ENCODE measurements at regions not wholly inside any gene's neighbourhood (a gene's known extent, or its start where the extent isn't known, plus 50 kb on each side); places are given as distances from the start of the nearest gene placed in this dataset.

DNA sequence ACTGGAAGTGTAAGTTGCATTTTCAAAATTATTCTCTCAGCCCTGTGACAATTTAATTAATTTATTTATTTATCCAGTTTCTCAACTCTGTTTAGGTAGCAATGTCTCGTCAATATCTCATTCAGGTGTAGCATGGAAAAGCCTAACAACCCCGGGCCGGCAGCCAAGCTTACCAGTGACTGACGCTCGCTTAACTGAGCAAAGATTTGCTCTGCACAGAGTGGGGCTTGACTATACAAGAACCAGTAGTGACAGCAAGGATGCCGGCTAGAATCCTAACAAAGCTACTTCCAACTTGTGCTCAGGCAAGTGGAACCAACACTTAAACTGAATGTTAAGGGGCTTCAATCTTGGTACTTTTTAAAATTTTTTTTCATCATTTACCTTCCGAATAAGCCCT lies 80.9 kb upstream of the ESRRG start:
- BruUV-seq (replicated peaks), result no TSS peak
- DNase-seq (ENCODE audit: extremely low read depth in 1 of 4, low spot score in 3 of 4), result no peak
- POLR2A ChIA-PET, result no interaction called here

More for the DNA sequence above, 80.9 kb upstream of the ESRRG start:
- Histone ChIP-seq H4K20me1 (replicated peaks; ENCODE audit: control insufficient read depth, insufficient read depth, low read length) (no peaks in the 10 kb centered on the region), H3K27ac (ENCODE audit: extremely low read depth, low read depth, low read length) (no peak overlapping the region), H3K36me3 (ENCODE audit: control insufficient read depth, insufficient read depth, low read length) (no peaks in the 10 kb centered on the region), H3K27me3 (ENCODE audit: control insufficient read depth in 2 of 2, insufficient read depth in 2 of 2, low read length in 2 of 2) (no peaks in the 10 kb centered on the region), H3K79me2 (ENCODE audit: control insufficient read depth, insufficient read depth, low read length) (no peaks in the 10 kb centered on the region), H2AFZ (ENCODE audit: low read depth, low read length) (no peak overlapping the region), H3K9me3 (replicated peaks; ENCODE audit: control insufficient read depth, insufficient read depth, low read depth, low read length) (no peaks in the 10 kb centered on the region; the same call in 1 of the 2 replicates), H3K4me3 (no peak overlapping the region), H3K4me2 (ENCODE audit: insufficient read depth, low read length) (no peak overlapping the region), H3K9ac (ENCODE audit: insufficient read depth in 1 of 2, low read depth in 2 of 2, low read length in 2 of 2) (no peak overlapping the region), H3K9me1 (ENCODE audit: control insufficient read depth, insufficient read depth, low read length) (no peaks in the 10 kb centered on the region), H3K4me1 (replicated peaks in 1 of 2; ENCODE audit: control insufficient read depth in 2 of 2, insufficient read depth in 2 of 2, low read length in 2 of 2) (no peaks in the 10 kb centered on the region)
- ATAC-seq (no peak), FAIRE-seq (no peak)
- intact Hi-C loops (cut with micrococcal nuclease) (no loop called here), in situ Hi-C loops (cut with MboI) (no loop called here)
- CTCF ChIA-PET (ENCODE audit: low intra/inter-chr PET ratio), result no interaction called here
- 0% methylated on average over 7 of the region's 7 CpGs for WGBS (ENCODE audit: insufficient coverage, low coverage, missing lambda C conversion rate)
- TF ChIP-seq, protein P1, sequence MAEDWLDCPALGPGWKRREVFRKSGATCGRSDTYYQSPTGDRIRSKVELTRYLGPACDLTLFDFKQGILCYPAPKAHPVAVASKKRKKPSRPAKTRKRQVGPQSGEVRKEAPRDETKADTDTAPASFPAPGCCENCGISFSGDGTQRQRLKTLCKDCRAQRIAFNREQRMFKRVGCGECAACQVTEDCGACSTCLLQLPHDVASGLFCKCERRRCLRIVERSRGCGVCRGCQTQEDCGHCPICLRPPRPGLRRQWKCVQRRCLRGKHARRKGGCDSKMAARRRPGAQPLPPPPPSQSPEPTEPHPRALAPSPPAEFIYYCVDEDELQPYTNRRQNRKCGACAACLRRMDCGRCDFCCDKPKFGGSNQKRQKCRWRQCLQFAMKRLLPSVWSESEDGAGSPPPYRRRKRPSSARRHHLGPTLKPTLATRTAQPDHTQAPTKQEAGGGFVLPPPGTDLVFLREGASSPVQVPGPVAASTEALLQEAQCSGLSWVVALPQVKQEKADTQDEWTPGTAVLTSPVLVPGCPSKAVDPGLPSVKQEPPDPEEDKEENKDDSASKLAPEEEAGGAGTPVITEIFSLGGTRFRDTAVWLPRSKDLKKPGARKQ (CRISPR knock-in tag; IDR thresholded peaks at IDR 0.05), result no peak
- TF ChIP-seq EWSR1 (IDR thresholded peaks at IDR 0.05; ENCODE audit: borderline replicate concordance, low read depth, partially characterized antibody), result no peak
- TF ChIP-seq, protein P2, sequence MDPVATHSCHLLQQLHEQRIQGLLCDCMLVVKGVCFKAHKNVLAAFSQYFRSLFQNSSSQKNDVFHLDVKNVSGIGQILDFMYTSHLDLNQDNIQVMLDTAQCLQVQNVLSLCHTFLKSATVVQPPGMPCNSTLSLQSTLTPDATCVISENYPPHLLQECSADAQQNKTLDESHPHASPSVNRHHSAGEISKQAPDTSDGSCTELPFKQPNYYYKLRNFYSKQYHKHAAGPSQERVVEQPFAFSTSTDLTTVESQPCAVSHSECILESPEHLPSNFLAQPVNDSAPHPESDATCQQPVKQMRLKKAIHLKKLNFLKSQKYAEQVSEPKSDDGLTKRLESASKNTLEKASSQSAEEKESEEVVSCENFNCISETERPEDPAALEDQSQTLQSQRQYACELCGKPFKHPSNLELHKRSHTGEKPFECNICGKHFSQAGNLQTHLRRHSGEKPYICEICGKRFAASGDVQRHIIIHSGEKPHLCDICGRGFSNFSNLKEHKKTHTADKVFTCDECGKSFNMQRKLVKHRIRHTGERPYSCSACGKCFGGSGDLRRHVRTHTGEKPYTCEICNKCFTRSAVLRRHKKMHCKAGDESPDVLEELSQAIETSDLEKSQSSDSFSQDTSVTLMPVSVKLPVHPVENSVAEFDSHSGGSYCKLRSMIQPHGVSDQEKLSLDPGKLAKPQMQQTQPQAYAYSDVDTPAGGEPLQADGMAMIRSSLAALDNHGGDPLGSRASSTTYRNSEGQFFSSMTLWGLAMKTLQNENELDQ (CRISPR knock-in tag; IDR thresholded peaks at IDR 0.05; ENCODE audit: borderline replicate concordance), result no peak
- TF ChIP-seq, protein P3, sequence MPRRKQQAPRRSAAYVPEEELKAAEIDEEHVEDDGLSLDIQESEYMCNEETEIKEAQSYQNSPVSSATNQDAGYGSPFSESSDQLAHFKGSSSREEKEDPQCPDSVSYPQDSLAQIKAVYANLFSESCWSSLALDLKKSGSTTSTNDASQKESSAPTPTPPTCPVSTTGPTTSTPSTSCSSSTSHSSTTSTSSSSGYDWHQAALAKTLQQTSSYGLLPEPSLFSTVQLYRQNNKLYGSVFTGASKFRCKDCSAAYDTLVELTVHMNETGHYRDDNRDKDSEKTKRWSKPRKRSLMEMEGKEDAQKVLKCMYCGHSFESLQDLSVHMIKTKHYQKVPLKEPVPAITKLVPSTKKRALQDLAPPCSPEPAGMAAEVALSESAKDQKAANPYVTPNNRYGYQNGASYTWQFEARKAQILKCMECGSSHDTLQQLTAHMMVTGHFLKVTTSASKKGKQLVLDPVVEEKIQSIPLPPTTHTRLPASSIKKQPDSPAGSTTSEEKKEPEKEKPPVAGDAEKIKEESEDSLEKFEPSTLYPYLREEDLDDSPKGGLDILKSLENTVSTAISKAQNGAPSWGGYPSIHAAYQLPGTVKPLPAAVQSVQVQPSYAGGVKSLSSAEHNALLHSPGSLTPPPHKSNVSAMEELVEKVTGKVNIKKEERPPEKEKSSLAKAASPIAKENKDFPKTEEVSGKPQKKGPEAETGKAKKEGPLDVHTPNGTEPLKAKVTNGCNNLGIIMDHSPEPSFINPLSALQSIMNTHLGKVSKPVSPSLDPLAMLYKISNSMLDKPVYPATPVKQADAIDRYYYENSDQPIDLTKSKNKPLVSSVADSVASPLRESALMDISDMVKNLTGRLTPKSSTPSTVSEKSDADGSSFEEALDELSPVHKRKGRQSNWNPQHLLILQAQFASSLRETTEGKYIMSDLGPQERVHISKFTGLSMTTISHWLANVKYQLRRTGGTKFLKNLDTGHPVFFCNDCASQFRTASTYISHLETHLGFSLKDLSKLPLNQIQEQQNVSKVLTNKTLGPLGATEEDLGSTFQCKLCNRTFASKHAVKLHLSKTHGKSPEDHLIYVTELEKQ (CRISPR knock-in tag; IDR thresholded peaks at IDR 0.05), result no peak
